OCI-LY3 (cell line): ENCODE measurements at regions not wholly inside any gene's neighbourhood (a gene's known extent, or its start where the extent isn't known, plus 50 kb on each side); places are given as distances from the start of the nearest gene placed in this dataset.

Experiments used
- H2AFZ ChIP-seq: fragments of 200-600, 300-600 bp; shearing (Covaris generic); 2 replicates; pipeline ENCODE4 v1.6.0; 2014; ENCODE audit warnings: antibody characterized with exemption, low read depth, low read length
- H3K27ac ChIP-seq: fragments of 200-600, 300-600 bp; sonication (generic); 2 replicates; pipeline ENCODE4 v1.5.1; 2014; ENCODE audit warnings: mild to moderate bottlenecking, low read length, moderate library complexity, mixed read lengths
- H3K27me3 ChIP-seq: fragments of 200-600, 300-600 bp; sonication (generic); 2 replicates; pipeline ENCODE4 v1.6.1; 2014; ENCODE audit warnings: low read depth, low read length, mixed read lengths
- H3K36me3 ChIP-seq: fragments of 200-600, 300-600 bp; sonication (generic); replicated peaks from 2 replicates; pipeline ENCODE3; 2014; ENCODE audit warnings: low read depth, low read length, mixed read lengths
- H3K4me1 ChIP-seq: fragments of 300-600, 200-600 bp; sonication (generic); 2 replicates; pipeline ENCODE4 v1.6.1; 2014; ENCODE audit warnings: low read length, mixed read lengths
- H3K4me2 ChIP-seq: fragments of 200-600, 300-600 bp; sonication (generic); 2 replicates; pipeline ENCODE4 v1.6.1; 2014; ENCODE audit warnings: low read length, mixed read lengths
- H3K4me3 ChIP-seq: fragments of 300-600, 200-600 bp; sonication (generic); 2 replicates; pipeline ENCODE4 v1.5.1; 2014; ENCODE audit warnings: antibody characterized with exemption, mild to moderate bottlenecking, low read length, moderate library complexity
- H3K79me2 ChIP-seq: fragments of 300-600, 200-600 bp; shearing (Covaris generic); 2 replicates; pipeline ENCODE4 v1.6.1; 2014; ENCODE audit warnings: mild to moderate bottlenecking, low read length, mixed read lengths
- H3K9ac ChIP-seq: fragments of 300-600, 200-600 bp; shearing (Covaris generic); 2 replicates; pipeline ENCODE4 v1.6.0; 2014; ENCODE audit warnings: mild to moderate bottlenecking, low read length, moderate library complexity
- H3K9me3 ChIP-seq: fragments of 200-600, 300-600 bp; shearing (Covaris generic); 2 replicates; pipeline ENCODE4 v1.6.1; 2014; ENCODE audit warnings: low read length, mixed read lengths; ENCODE audit not compliant: insufficient read depth
- H4K20me1 ChIP-seq: fragments of 200-600, 300-600 bp; sonication (generic); 2 replicates; pipeline ENCODE4 v1.6.1; 2016; ENCODE audit warnings: low read length, mixed read lengths; ENCODE audit not compliant: insufficient read depth
- CTCF ChIP-seq: fragments of 200-600, 300-600 bp; sonication (generic); IDR thresholded peaks from 2 replicates; pipeline ENCODE4 v1.5.1; 2014; ENCODE audit warnings: antibody characterized with exemption, low read length, low read depth
- EZH2phosphoT487 ChIP-seq: fragments of 200-600 bp; shearing (Covaris generic); IDR thresholded peaks from 2 replicates; pipeline ENCODE4 v1.6.1; 2018; ENCODE audit warnings: antibody characterized with exemption, mixed run types, low read depth

GRCh38 chr2:217731805-217732204 lies 271.0 kb downstream of the TNS1 start:
- Histone ChIP-seq H3K4me2 (no peak overlapping the region), H3K4me3 (no peak overlapping the region), H2AFZ (no peak overlapping the region), H3K9me3 (no peaks in the 10 kb centered on the region), H3K27ac (no peak overlapping the region), H3K36me3 (no peaks in the 10 kb centered on the region), H3K4me1 (no peaks in the 10 kb centered on the region), H3K27me3 (peaks cover 14% of the 10 kb centered on the region), H4K20me1 (no peaks in the 10 kb centered on the region), H3K9ac (no peak overlapping the region), H3K79me2 (no peaks in the 10 kb centered on the region)
- no peak for TF ChIP-seq EZH2phosphoT487
- TF ChIP-seq CTCF, result no peak

- Histone ChIP-seq H4K20me1 (no peaks in the 10 kb centered on the region), H3K9ac (no peak overlapping the region), H3K36me3 (no peaks in the 10 kb centered on the region), H3K4me3 (no peak overlapping the region), H3K9me3 (no peaks in the 10 kb centered on the region), H3K27ac (no peak overlapping the region), H3K79me2 (no peaks in the 10 kb centered on the region), H3K4me1 (no peaks in the 10 kb centered on the region), H3K27me3 (peaks cover 14% of the 10 kb centered on the region), H3K4me2 (no peak overlapping the region), H2AFZ (no peak overlapping the region)
- no peak for TF ChIP-seq EZH2phosphoT487
- no peak for TF ChIP-seq CTCF
Measured at GRCh38 chr2:217729421-217730053, 273.3 kb downstream of the TNS1 start.

GRCh38 chr2:217727801-217728200 lies 275.0 kb downstream of the TNS1 start:
- peaks cover 5% of the 10 kb centered on the region for H3K27me3 ChIP-seq
- H3K4me2 ChIP-seq, result no peak overlapping the region
- no peak for TF ChIP-seq CTCF
- TF ChIP-seq EZH2phosphoT487, result no peak
- no peak overlapping the region for H3K4me3 ChIP-seq
- H3K79me2 ChIP-seq, result no peaks in the 10 kb centered on the region
- no peak overlapping the region for H3K9ac ChIP-seq
- no peak overlapping the region for H2AFZ ChIP-seq
- H3K4me1 ChIP-seq, result no peaks in the 10 kb centered on the region
- H3K27ac ChIP-seq, result no peak overlapping the region
- H4K20me1 ChIP-seq, result no peaks in the 10 kb centered on the region
- H3K36me3 ChIP-seq, result no peaks in the 10 kb centered on the region
- no peaks in the 10 kb centered on the region for H3K9me3 ChIP-seq

- Histone ChIP-seq H3K27me3 (0 out of 2 replicates have a peak, but pooled peaks cover 3% of the 10 kb centered on the region), H3K79me2 (no peaks in the 10 kb centered on the region), H4K20me1 (no peaks in the 10 kb centered on the region), H3K4me3 (no peak overlapping the region), H3K9me3 (no peaks in the 10 kb centered on the region), H3K27ac (no peak overlapping the region), H3K4me2 (no peak overlapping the region), H3K4me1 (no peaks in the 10 kb centered on the region), H3K9ac (no peak overlapping the region), H2AFZ (no peak overlapping the region), H3K36me3 (no peaks in the 10 kb centered on the region)
- TF ChIP-seq EZH2phosphoT487 (no peak), CTCF (no peak)
Measured at GRCh38 chr2:217725409-217725808, 277.4 kb downstream of the TNS1 start.
